ENCODE measurements at regions not wholly inside any gene's neighbourhood (a gene's known extent, or its start where the extent isn't known, plus 50 kb on each side); places are given as distances from the start of the nearest gene placed in this dataset.

GRCh38 chr14:101360054-101360911, 201.0 kb upstream of the DIO3 start:
- Histone ChIP-seq H3K27me3 (peaks cover 0 to 13% (median 0%) of the 10 kb centered on the region in 3 donors), H3K27ac (peak overlapping the region; percentile 67 to 84 (median 82)), H3K9me3 (peaks cover 0 to 22% (median 7%) of the 10 kb centered on the region in 4 donors), H3K36me3 (no peaks in the 10 kb centered on the region), H3K4me3 (no peak overlapping the region), H3K4me1 (peaks cover 8 to 34% (median 18%) of the 10 kb centered on the region in 4 donors)
- intact Hi-C loops (cut with DNase I; ENCODE audit: low total_unique reads), result no loop called here
- TF ChIP-seq EP300 (IDR thresholded peaks at IDR 0.05) (no peak), POLR2AphosphoS5 (IDR thresholded peaks at IDR 0.05) (peak in 2 of 3 donors; percentile 49 to 61), CTCF (IDR thresholded peaks at IDR 0.05) (no peak), POLR2A (IDR thresholded peaks at IDR 0.05) (no peak)
- WGBS, 5 donors, result 29 to 43% (median 36%) methylated on average over 19 to 21 of the region's 21 CpGs
- peak in 1 of 2 donors; percentile 62 for DNase-seq

GRCh38 chr14:101361044-101361443, 200.3 kb upstream of the DIO3 start:
- Histone ChIP-seq H3K27me3 (peaks cover 0 to 15% (median 0%) of the 10 kb centered on the region in 3 donors), H3K4me3 (no peak overlapping the region), H3K27ac (peak overlapping the region; percentile 37 to 84 (median 82)), H3K4me1 (peaks cover 13 to 42% (median 21%) of the 10 kb centered on the region in 4 donors), H3K36me3 (no peaks in the 10 kb centered on the region), H3K9me3 (peaks cover 0 to 19% (median 6%) of the 10 kb centered on the region in 4 donors)
- intact Hi-C loops (cut with DNase I; ENCODE audit: low total_unique reads), result no loop called here
- no peak for TF ChIP-seq POLR2A (IDR thresholded peaks at IDR 0.05)
- TF ChIP-seq EP300 (IDR thresholded peaks at IDR 0.05), result no peak
- TF ChIP-seq POLR2AphosphoS5 (IDR thresholded peaks at IDR 0.05), result no peak
- no peak for TF ChIP-seq CTCF (IDR thresholded peaks at IDR 0.05)
- 63 to 82% (median 78%) methylated on average over 16 of the region's 16 CpGs for WGBS, 5 donors
- DNase-seq, result no peak

GRCh38 chr14:101361451-101362433, 199.6 kb upstream of the DIO3 start:
- intact Hi-C loops (cut with DNase I; ENCODE audit: low total_unique reads), result no loop called here
- H3K4me3 ChIP-seq, result no peak overlapping the region
- peak overlapping the region in 4 of 5 donors; percentile 67 to 84 (median 83) for H3K27ac ChIP-seq
- no peaks in the 10 kb centered on the region for H3K36me3 ChIP-seq
- DNase-seq, result no peak
- WGBS, 5 donors, result 79 to 86% (median 84%) methylated on average over 18 to 20 of the region's 20 CpGs
- H3K27me3 ChIP-seq, result peaks cover 0 to 15% (median 0%) of the 10 kb centered on the region in 3 donors
- H3K4me1 ChIP-seq, result peaks cover 13 to 44% (median 21%) of the 10 kb centered on the region in 4 donors
- TF ChIP-seq POLR2AphosphoS5 (IDR thresholded peaks at IDR 0.05) (no peak), EP300 (IDR thresholded peaks at IDR 0.05) (no peak), POLR2A (IDR thresholded peaks at IDR 0.05) (no peak), CTCF (IDR thresholded peaks at IDR 0.05) (no peak)
- peaks cover 0 to 15% (median 2%) of the 10 kb centered on the region in 4 donors for H3K9me3 ChIP-seq
